Left ventricle myocardium inferior (tissue), 1 donor: ENCODE measurements at regions not wholly inside any gene's neighbourhood (a gene's known extent, or its start where the extent isn't known, plus 50 kb on each side); places are given as distances from the start of the nearest gene placed in this dataset.

Experiments used
- DNase-seq: peaks from one replicate; pipeline ENCODE4 v3.0.0-alpha.2; 2020
- H3K27ac ChIP-seq: fragments of 200-600 bp; replicated peaks from 2 replicates; pipeline ENCODE4 v1.8.0; 2021
- H3K27me3 ChIP-seq: fragments of 200-600 bp; 2 replicates; pipeline ENCODE4 v1.8.0; 2021; ENCODE audit warnings: low read depth
- H3K36me3 ChIP-seq: fragments of 200-600 bp; 2 replicates; pipeline ENCODE4 v1.8.0; 2021
- H3K4me1 ChIP-seq: fragments of 200-600 bp; 2 replicates; pipeline ENCODE4 v1.8.0; 2021
- H3K4me3 ChIP-seq: fragments of 200-600 bp; 2 replicates; pipeline ENCODE4 v1.8.0; 2021; ENCODE audit warnings: mild to moderate bottlenecking, moderate library complexity
- H3K9me3 ChIP-seq: fragments of 200-600 bp; replicated peaks from 2 replicates; pipeline ENCODE4 v1.8.0; 2021
- intact Hi-C: fragments of 100-400 bp; cut with micrococcal nuclease; formaldehyde crosslinking; loops from one replicate; pipeline ENCODE4 v1.11.0; 2022
- TF ChIP-seq, protein P1 (sequence below): fragments of 200-600 bp; IDR thresholded peaks from 2 replicates; pipeline ENCODE4 v1.8.0; 2021; ENCODE audit warnings: antibody characterized with exemption, mild to moderate bottlenecking, borderline replicate concordance
- donor health status: DM: no; HTN: yes; CAD: no; lungs with severe emphysema.

GRCh38 chr5:8784692-8785091 is 761.2 kb downstream of the SEMA5A start:
- intact Hi-C loops = no loop called here
- DNase-seq = no peak
- no peak overlapping the region for H3K4me3 ChIP-seq

GRCh38 chr5:8788246-8788645 is 757.6 kb downstream of the SEMA5A start:
- intact Hi-C loops = no loop called here
- Histone ChIP-seq H3K36me3 (no peaks in the 10 kb centered on the region), H3K9me3 (peaks cover 17% of the 10 kb centered on the region), H3K27ac (no peak overlapping the region), H3K4me3 (no peak overlapping the region), H3K27me3 (no peaks in the 10 kb centered on the region), H3K4me1 (no peaks in the 10 kb centered on the region)
- TF ChIP-seq, protein P1, sequence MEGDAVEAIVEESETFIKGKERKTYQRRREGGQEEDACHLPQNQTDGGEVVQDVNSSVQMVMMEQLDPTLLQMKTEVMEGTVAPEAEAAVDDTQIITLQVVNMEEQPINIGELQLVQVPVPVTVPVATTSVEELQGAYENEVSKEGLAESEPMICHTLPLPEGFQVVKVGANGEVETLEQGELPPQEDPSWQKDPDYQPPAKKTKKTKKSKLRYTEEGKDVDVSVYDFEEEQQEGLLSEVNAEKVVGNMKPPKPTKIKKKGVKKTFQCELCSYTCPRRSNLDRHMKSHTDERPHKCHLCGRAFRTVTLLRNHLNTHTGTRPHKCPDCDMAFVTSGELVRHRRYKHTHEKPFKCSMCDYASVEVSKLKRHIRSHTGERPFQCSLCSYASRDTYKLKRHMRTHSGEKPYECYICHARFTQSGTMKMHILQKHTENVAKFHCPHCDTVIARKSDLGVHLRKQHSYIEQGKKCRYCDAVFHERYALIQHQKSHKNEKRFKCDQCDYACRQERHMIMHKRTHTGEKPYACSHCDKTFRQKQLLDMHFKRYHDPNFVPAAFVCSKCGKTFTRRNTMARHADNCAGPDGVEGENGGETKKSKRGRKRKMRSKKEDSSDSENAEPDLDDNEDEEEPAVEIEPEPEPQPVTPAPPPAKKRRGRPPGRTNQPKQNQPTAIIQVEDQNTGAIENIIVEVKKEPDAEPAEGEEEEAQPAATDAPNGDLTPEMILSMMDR = no peak
- no peak for DNase-seq

More at GRCh38 chr5:8784692-8785091, 761.2 kb downstream of the SEMA5A start:
- peaks cover 9% of the 10 kb centered on the region for H3K9me3 ChIP-seq
- H3K4me1 ChIP-seq = no peaks in the 10 kb centered on the region
- TF ChIP-seq, protein P1 = no peak
- no peaks in the 10 kb centered on the region for H3K36me3 ChIP-seq
- H3K27ac ChIP-seq = no peak overlapping the region
- H3K27me3 ChIP-seq = no peaks in the 10 kb centered on the region

- H3K9me3 ChIP-seq = peaks cover 100% of the 10 kb centered on the region
These were observed 740.2 kb downstream of the SEMA5A start for GRCh38 chr5:8805653-8806052.

DNA sequence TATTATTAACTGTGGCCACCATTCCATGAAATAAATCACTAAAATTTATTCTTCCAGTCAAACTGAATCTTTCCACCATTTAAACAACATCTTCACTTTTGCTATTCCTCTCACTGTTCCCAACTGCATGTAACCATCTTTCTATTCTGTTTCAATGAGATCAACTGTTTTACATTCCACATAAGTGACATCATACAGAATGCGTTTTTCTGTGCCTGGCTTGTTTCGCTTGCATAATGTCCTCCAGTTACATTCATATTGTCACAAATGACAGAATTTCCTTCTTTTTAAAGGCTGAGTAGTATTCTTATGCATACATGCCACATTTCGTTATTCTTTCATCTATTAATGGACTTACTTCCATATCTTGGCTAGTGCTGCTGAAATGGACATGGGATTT is 738.2 kb downstream of the SEMA5A start:
- TF ChIP-seq, protein P1 = no peak
- Histone ChIP-seq H3K27me3 (no peaks in the 10 kb centered on the region), H3K27ac (no peak overlapping the region), H3K9me3 (peaks cover 88% of the 10 kb centered on the region), H3K4me1 (no peaks in the 10 kb centered on the region), H3K36me3 (no peaks in the 10 kb centered on the region), H3K4me3 (no peak overlapping the region)
- no peak for DNase-seq
- intact Hi-C loops = no loop called here

More at GRCh38 chr5:8805653-8806052, 740.2 kb downstream of the SEMA5A start:
- Histone ChIP-seq H3K27ac (no peak overlapping the region), H3K27me3 (no peaks in the 10 kb centered on the region), H3K4me1 (no peaks in the 10 kb centered on the region), H3K36me3 (no peaks in the 10 kb centered on the region), H3K4me3 (no peak overlapping the region)
- intact Hi-C loops = no loop called here
- DNase-seq = no peak
- TF ChIP-seq, protein P1 = no peak

- DNase-seq = no peak
- H3K27ac ChIP-seq = no peak overlapping the region
- H3K4me3 ChIP-seq = no peak overlapping the region
- H3K9me3 ChIP-seq = peaks cover 87% of the 10 kb centered on the region
- TF ChIP-seq, protein P1 = no peak
- intact Hi-C loops = no loop called here
- H3K36me3 ChIP-seq = no peaks in the 10 kb centered on the region
- H3K4me1 ChIP-seq = no peaks in the 10 kb centered on the region
- no peaks in the 10 kb centered on the region for H3K27me3 ChIP-seq
These were observed 734.3 kb downstream of the SEMA5A start for GRCh38 chr5:8811581-8811980.

- Histone ChIP-seq H3K36me3 (no peaks in the 10 kb centered on the region), H3K27me3 (no peaks in the 10 kb centered on the region), H3K4me1 (no peaks in the 10 kb centered on the region), H3K9me3 (peaks cover 80% of the 10 kb centered on the region), H3K4me3 (no peak overlapping the region), H3K27ac (no peak overlapping the region)
- DNase-seq = no peak
- TF ChIP-seq, protein P1 = no peak
- intact Hi-C loops = no loop called here
These were observed 732.7 kb downstream of the SEMA5A start for GRCh38 chr5:8813180-8813579.
